Trophoblast cell (in vitro differentiated cells and primary cell): ENCODE measurements at regions not wholly inside any gene's neighbourhood (a gene's known extent, or its start where the extent isn't known, plus 50 kb on each side); places are given as distances from the start of the nearest gene placed in this dataset.

Experiments
- DNase-seq, 2 donors: peaks; one replicate each; pipeline ENCODE4 v3.0.0-alpha.2; 2016
- H2AFZ ChIP-seq: 2 replicates; pipeline ENCODE4 v1.6.1; 2013; ENCODE audit warnings: low read length, moderate library complexity, mild to moderate bottlenecking; ENCODE audit not compliant: insufficient read depth, poor library complexity
- H2AK5ac ChIP-seq: 2 replicates; pipeline ENCODE4 v1.6.1; 2013; ENCODE audit warnings: mild to moderate bottlenecking, low read length
- H2BK120ac ChIP-seq: 2 replicates; pipeline ENCODE4 v1.6.1; 2013; ENCODE audit warnings: low read length, mild to moderate bottlenecking, moderate library complexity; ENCODE audit not compliant: insufficient read depth, poor library complexity
- H2BK12ac ChIP-seq: 2 replicates; pipeline ENCODE4 v1.6.1; 2013; ENCODE audit warnings: mild to moderate bottlenecking, low read length, moderate library complexity
- H2BK5ac ChIP-seq: 2 replicates; pipeline ENCODE4 v1.6.1; 2013; ENCODE audit warnings: low read length, low read depth, moderate library complexity, mild to moderate bottlenecking; ENCODE audit not compliant: poor library complexity
- H3K14ac ChIP-seq: 2 replicates; pipeline ENCODE4 v1.6.1; 2013; ENCODE audit warnings: mild to moderate bottlenecking, low read length
- H3K18ac ChIP-seq: 2 replicates; pipeline ENCODE4 v1.6.1; 2013; ENCODE audit warnings: mild to moderate bottlenecking, low read length
- H3K23ac ChIP-seq: 2 replicates; pipeline ENCODE4 v1.6.1; 2013; ENCODE audit warnings: low read length
- H3K27ac ChIP-seq: 2 replicates; pipeline ENCODE4 v1.5.1; 2013; ENCODE audit warnings: low read depth, mild to moderate bottlenecking, inconsistent platforms, low read length, moderate library complexity
- H3K27me3 ChIP-seq: 2 replicates; pipeline ENCODE4 v1.6.1; 2013; ENCODE audit warnings: inconsistent platforms, mild to moderate bottlenecking, low read length, moderate library complexity; ENCODE audit not compliant: insufficient read depth
- H3K36me3 ChIP-seq, 2 experiments: 1 replicate in 1 of 2; 2 replicates in 1 of 2; pipeline ENCODE4 v1.6.1; 2013; ENCODE audit warnings: low read length in 2 of 2, mild to moderate bottlenecking in 2 of 2, moderate library complexity in 1 of 2; ENCODE audit not compliant: insufficient read depth in 2 of 2, control insufficient read depth in 1 of 2
- H3K4ac ChIP-seq: 2 replicates; pipeline ENCODE4 v1.6.1; 2013; ENCODE audit warnings: low read depth, mild to moderate bottlenecking, low read length, moderate library complexity
- H3K4me1 ChIP-seq, 2 experiments: 1 replicate in 1 of 2; 2 replicates in 1 of 2; pipeline ENCODE4 v1.6.1; 2013; ENCODE audit warnings: low read length in 2 of 2, mild to moderate bottlenecking in 2 of 2, moderate library complexity in 1 of 2; ENCODE audit not compliant: insufficient read depth in 2 of 2, control insufficient read depth in 1 of 2
- H3K4me2 ChIP-seq: 2 replicates; pipeline ENCODE4 v1.6.1; 2013; ENCODE audit warnings: inconsistent platforms, mild to moderate bottlenecking, low read length, moderate library complexity
- H3K4me3 ChIP-seq: 2 replicates; pipeline ENCODE4 v1.5.1; 2013; ENCODE audit warnings: mild to moderate bottlenecking, low read depth, low read length, inconsistent platforms
- H3K79me1 ChIP-seq: one replicate; pipeline ENCODE4 v1.6.1; 2013; ENCODE audit warnings: low read length
- H3K79me2 ChIP-seq: 2 replicates; pipeline ENCODE4 v1.6.1; 2013; ENCODE audit warnings: low read length, mild to moderate bottlenecking; ENCODE audit not compliant: control insufficient read depth, insufficient read depth, poor library complexity
- H3K9ac ChIP-seq: 2 replicates; pipeline ENCODE4 v1.6.1; 2013; ENCODE audit warnings: mild to moderate bottlenecking, low read length
- H3K9me3 ChIP-seq: 2 replicates; pipeline ENCODE4 v1.6.1; 2013; ENCODE audit warnings: low read depth, mild to moderate bottlenecking, control low read depth, inconsistent platforms, low read length; ENCODE audit not compliant: insufficient read depth
- H4K12ac ChIP-seq: 2 replicates; pipeline ENCODE4 v1.6.1; 2013; ENCODE audit warnings: low read depth, mild to moderate bottlenecking, low read length, moderate library complexity
- H4K8ac ChIP-seq: 2 replicates; pipeline ENCODE4 v1.6.1; 2013; ENCODE audit warnings: low read depth, mild to moderate bottlenecking, low read length, moderate library complexity
- H4K91ac ChIP-seq: one replicate; pipeline ENCODE4 v1.6.1; 2013; ENCODE audit warnings: low read depth, mild to moderate bottlenecking, low read length, moderate library complexity
- WGBS: extraction: QIAGEN DNeasy Blood & Tissue Kit; methylation state at CpG from one replicate; pipeline ENCODE4 v1.1.7; 2013; ENCODE audit warnings: missing lambda C conversion rate; ENCODE audit not compliant: insufficient read length, insufficient coverage; ENCODE audit errors: extremely low coverage; 5-methylcytosine and 5-hydroxymethylcytosine counted together

DNA sequence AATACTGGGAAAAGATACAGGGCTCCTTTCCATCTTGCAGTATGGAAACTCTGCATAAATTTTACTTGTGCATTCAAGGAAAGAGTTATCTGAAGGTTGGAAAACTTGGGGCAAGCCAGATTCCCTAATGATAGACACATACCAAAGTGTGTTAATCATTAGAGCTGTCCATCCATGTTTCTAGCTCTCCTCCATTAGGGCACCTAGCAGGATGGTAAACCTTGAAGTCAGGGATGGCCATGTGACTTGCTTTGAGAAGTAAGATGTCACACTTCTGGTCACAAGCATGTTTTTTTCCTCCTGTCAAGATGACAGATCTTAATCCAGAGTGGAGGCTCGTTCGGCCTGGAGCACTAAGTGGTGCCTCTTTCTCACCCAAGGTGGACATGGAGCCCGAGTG, 241.9 kb upstream of the RUNX1 start:
- Histone ChIP-seq H2BK12ac (no peak overlapping the region), H4K8ac (no peak overlapping the region), H3K4ac (no peak overlapping the region), H3K79me2 (no peaks in the 10 kb centered on the region), H3K4me2 (no peak overlapping the region), H4K12ac (no peak overlapping the region), H3K27ac (no peak overlapping the region), H3K18ac (no peak overlapping the region), H3K27me3 (no peaks in the 10 kb centered on the region), H4K91ac (no peak overlapping the region), H2AK5ac (no peak overlapping the region), H2AFZ (no peak overlapping the region), H3K79me1 (peaks cover 3% of the 10 kb centered on the region), H2BK5ac (no peak overlapping the region), H2BK120ac (no peak overlapping the region), H3K23ac (no peak overlapping the region), H3K9ac (no peak overlapping the region), H3K9me3 (peaks cover 3% of the 10 kb centered on the region), H3K4me1 (peaks cover 12% of the 10 kb centered on the region in 2 experiments), H3K14ac (no peak overlapping the region), H3K4me3 (no peak overlapping the region), H3K36me3 (no peaks in the 10 kb centered on the region)
- no CpG with 5 or more reads among the region's 3 CpGs for WGBS
- DNase-seq = no peak

DNA sequence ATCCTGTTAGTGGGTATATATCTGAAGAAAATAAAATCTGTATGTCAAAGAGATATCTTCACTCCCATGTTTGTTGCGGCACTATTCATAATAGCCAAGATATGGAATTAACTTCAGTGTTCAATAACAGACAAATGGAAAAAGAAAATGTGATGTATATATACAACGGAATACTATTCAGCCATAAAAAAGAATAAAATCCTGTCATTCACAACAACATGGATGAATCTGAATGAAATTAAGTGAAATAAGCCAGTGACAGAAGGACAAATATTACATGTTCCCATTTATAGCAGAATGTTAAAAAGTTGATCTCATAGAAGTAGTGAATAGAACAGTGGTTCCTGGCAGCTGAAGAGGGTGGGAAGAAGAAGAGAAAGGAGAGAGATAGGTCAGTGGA, 239.1 kb upstream of the RUNX1 start:
- H3K9me3 ChIP-seq = peaks cover 3% of the 10 kb centered on the region
- no peak overlapping the region for H3K27ac ChIP-seq
- H3K79me2 ChIP-seq = no peaks in the 10 kb centered on the region
- no peak overlapping the region for H3K23ac ChIP-seq
- no peak overlapping the region for H2AK5ac ChIP-seq
- no peak overlapping the region for H3K9ac ChIP-seq
- no peak overlapping the region for H3K4me2 ChIP-seq
- WGBS = no CpG with 5 or more reads among the region's 2 CpGs
- H3K79me1 ChIP-seq = no peaks in the 10 kb centered on the region
- no peak overlapping the region for H3K4me3 ChIP-seq
- H2BK12ac ChIP-seq = no peak overlapping the region
- peaks cover 2 to 3% of the 10 kb centered on the region in 2 experiments for H3K4me1 ChIP-seq
- no peak overlapping the region for H2AFZ ChIP-seq
- DNase-seq = no peak
- no peak overlapping the region for H4K8ac ChIP-seq
- no peak overlapping the region for H2BK120ac ChIP-seq
- no peak overlapping the region for H3K18ac ChIP-seq
- H2BK5ac ChIP-seq = no peak overlapping the region
- H3K4ac ChIP-seq = no peak overlapping the region
- no peak overlapping the region for H4K12ac ChIP-seq
- no peak overlapping the region for H4K91ac ChIP-seq
- H3K36me3 ChIP-seq = no peaks in the 10 kb centered on the region
- no peak overlapping the region for H3K14ac ChIP-seq
- no peaks in the 10 kb centered on the region for H3K27me3 ChIP-seq

DNA sequence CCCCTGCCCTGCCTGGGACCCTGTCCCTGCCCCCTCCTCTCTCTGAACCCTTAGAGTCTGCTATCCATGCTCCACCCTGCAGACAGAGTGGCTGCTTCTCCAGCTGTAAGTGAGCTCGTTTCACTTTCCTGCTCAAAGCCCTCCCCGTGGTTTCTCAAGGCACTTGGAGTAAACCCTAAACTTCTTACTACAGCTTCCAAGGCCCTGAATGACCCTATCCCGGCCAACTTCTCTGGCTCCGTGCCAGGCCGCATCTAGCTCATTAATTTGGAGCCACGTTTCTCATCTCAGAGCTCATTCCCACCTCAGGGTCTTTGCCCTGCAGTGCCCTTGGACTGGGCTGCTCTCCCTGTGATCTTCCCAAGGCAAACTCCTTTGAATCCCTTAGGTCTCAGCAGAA, 235.1 kb upstream of the RUNX1 start:
- Histone ChIP-seq H3K9ac (no peak overlapping the region), H2BK5ac (no peak overlapping the region), H3K23ac (no peak overlapping the region), H2BK120ac (no peak overlapping the region), H3K18ac (no peak overlapping the region), H3K27me3 (no peaks in the 10 kb centered on the region), H3K79me2 (no peaks in the 10 kb centered on the region), H3K9me3 (peaks cover 3% of the 10 kb centered on the region), H3K4ac (no peak overlapping the region), H3K4me1 (peaks cover 3 to 4% of the 10 kb centered on the region in 2 experiments), H3K14ac (peak overlapping the region; percentile 19), H2AFZ (no peak overlapping the region), H4K91ac (no peak overlapping the region), H3K36me3 (no peaks in the 10 kb centered on the region), H2AK5ac (no peak overlapping the region), H4K12ac (no peak overlapping the region), H4K8ac (no peak overlapping the region), H3K4me3 (no peak overlapping the region), H3K4me2 (no peak overlapping the region), H3K79me1 (no peaks in the 10 kb centered on the region), H3K27ac (no peak overlapping the region), H2BK12ac (no peak overlapping the region)
- WGBS = no CpG with 5 or more reads among the region's 6 CpGs
- DNase-seq = no peak

DNA sequence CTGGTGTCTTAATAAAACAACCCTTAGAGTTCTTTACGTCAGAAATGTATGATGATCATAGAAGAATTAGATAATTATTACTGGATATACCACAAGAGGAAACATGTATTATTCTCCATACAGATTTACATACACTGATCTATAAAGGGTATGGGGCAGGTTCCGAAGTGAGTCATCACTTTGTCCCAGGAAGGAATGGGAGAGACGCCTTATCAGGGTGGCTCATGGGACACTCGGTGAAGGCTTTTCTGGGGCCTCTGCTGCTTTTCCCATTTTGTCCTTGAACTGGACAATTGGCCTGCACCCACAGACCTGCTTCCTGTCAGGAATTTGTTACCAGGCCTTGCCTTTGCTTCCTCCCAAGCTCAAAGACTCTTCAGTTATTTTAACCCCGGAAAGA, 233.8 kb upstream of the RUNX1 start:
- no peaks in the 10 kb centered on the region for H3K36me3 ChIP-seq
- DNase-seq = peak in 1 of 2 donors; percentile 41
- no peak overlapping the region for H2BK120ac ChIP-seq
- H2AFZ ChIP-seq = no peak overlapping the region
- H2BK12ac ChIP-seq = peak overlapping the region; percentile 48
- no peak overlapping the region for H4K8ac ChIP-seq
- H3K79me2 ChIP-seq = no peaks in the 10 kb centered on the region
- H3K4me2 ChIP-seq = no peak overlapping the region
- H4K12ac ChIP-seq = no peak overlapping the region
- no peak overlapping the region for H3K14ac ChIP-seq
- H2BK5ac ChIP-seq = no peak overlapping the region
- no peak overlapping the region for H3K18ac ChIP-seq
- H3K9me3 ChIP-seq = peaks cover 3% of the 10 kb centered on the region
- no CpG with 5 or more reads among the region's 5 CpGs for WGBS
- peaks cover 3 to 4% of the 10 kb centered on the region in 2 experiments for H3K4me1 ChIP-seq
- H3K23ac ChIP-seq = no peak overlapping the region
- H4K91ac ChIP-seq = no peak overlapping the region
- H3K4me3 ChIP-seq = no peak overlapping the region
- no peaks in the 10 kb centered on the region for H3K79me1 ChIP-seq
- H3K27me3 ChIP-seq = no peaks in the 10 kb centered on the region
- no peak overlapping the region for H2AK5ac ChIP-seq
- H3K9ac ChIP-seq = no peak overlapping the region
- H3K4ac ChIP-seq = no peak overlapping the region
- no peak overlapping the region for H3K27ac ChIP-seq
